ENCODE measurements at regions not wholly inside any gene's neighbourhood (a gene's known extent, or its start where the extent isn't known, plus 50 kb on each side); places are given as distances from the start of the nearest gene placed in this dataset.

- no peak for DNase-seq (ENCODE audit: low read depth)
- H3K4me3 ChIP-seq (ENCODE audit: low read depth, low read length) = no peak overlapping the region
- TF ChIP-seq, protein P1, sequence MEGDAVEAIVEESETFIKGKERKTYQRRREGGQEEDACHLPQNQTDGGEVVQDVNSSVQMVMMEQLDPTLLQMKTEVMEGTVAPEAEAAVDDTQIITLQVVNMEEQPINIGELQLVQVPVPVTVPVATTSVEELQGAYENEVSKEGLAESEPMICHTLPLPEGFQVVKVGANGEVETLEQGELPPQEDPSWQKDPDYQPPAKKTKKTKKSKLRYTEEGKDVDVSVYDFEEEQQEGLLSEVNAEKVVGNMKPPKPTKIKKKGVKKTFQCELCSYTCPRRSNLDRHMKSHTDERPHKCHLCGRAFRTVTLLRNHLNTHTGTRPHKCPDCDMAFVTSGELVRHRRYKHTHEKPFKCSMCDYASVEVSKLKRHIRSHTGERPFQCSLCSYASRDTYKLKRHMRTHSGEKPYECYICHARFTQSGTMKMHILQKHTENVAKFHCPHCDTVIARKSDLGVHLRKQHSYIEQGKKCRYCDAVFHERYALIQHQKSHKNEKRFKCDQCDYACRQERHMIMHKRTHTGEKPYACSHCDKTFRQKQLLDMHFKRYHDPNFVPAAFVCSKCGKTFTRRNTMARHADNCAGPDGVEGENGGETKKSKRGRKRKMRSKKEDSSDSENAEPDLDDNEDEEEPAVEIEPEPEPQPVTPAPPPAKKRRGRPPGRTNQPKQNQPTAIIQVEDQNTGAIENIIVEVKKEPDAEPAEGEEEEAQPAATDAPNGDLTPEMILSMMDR (IDR thresholded peaks at IDR 0.05; ENCODE audit: control insufficient read depth, extremely low read depth, insufficient read depth) = no peak
Observed at GRCh38 chr3:81894598-81894997, 133.2 kb upstream of the GBE1 start.

DNA sequence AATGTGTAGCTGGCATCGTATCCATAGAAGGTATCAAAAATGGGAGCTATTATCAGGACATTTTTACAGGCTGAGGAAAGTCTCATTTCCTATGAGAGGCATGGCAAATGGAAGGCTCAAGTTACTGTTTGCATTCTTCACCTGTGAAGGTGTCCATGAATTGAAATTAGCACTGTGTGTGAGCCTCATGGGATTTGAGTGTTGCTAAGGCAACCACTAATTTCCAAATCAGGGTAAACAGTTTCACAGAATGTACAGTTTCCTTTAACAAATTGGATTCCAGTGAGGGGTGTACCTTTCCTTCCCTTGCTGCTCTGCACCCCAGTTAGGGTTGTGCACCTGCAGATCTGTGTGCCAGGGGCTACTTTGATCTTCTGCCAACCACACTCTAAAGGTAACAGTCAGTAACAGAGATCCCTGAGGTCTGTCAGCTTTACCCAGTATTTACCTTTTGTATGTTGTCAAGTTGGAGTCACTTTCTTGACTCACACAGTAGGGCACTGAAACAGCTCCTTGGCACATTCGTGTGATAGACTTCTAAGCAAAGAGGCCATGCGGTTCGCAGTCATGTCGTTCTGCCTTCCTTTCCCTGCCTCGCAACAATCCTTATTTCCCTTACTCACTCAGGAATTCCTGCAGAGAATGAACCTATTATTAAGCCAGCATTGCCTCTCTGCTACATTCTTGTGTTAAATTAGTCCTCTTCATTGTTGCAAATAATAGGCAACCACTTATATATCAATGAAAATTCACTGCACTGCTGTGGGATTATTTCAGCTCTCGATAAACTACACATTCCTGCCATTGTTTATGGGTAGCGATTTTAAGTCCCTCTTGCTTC, 129.8 kb upstream of the GBE1 start:
- no peak for DNase-seq (ENCODE audit: low read depth)
- TF ChIP-seq, protein P1 (IDR thresholded peaks at IDR 0.05; ENCODE audit: control insufficient read depth, extremely low read depth, insufficient read depth) = no peak

DNA sequence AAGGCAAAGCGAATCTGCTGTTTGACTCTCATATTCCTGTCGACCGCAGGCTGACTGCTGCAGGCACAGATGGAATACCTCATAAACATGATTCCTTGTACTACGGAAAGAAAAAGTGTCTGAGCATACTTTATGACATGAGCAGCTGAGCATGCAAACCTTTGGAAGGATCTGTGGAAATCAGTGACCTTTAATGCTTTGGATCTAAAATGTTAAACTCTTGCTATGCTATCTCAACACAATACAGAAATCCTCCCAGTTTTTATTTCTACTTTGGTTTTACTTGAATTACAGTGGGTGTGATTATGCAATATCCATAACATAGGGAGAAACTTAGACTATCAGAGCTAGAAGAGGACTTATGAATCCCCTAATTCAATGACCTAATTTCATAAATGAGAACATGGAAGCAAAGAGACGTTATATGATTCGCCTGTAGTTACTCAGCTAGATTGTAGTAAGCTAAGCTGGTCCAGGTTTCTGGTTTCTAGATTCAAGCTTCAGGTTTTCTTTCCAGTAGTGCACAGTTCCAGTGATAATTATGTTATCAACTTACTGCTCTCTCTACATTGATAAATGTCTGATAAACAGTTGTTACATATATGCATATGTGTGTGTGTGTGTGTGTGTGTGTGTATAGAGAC, 127.6 kb upstream of the GBE1 start:
- no peak overlapping the region for H3K4me3 ChIP-seq (ENCODE audit: low read depth, low read length)
- TF ChIP-seq, protein P1 (IDR thresholded peaks at IDR 0.05; ENCODE audit: control insufficient read depth, extremely low read depth, insufficient read depth) = no peak
- no peak for DNase-seq (ENCODE audit: low read depth)

More for the DNA sequence above, 129.8 kb upstream of the GBE1 start:
- H3K4me3 ChIP-seq (ENCODE audit: low read depth, low read length) = no peak overlapping the region

DNA sequence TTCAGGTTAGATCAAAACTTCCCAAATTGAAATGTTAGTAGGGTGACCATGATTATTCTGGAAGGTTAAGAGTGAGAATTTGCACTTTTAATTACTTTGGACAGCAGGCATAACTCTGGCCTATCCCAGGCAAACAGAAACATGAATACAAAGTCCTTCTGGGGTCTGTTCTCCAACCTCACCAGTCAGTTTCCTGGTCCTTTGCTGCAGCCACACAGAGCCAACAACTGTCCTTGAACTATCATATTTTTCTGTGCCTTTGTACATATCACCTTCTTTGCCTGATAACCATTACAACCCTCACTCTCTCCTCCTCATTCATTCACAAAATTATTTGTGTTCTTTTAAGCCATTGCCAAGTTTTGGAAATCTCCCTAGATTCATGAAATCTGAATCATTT, 126.0 kb upstream of the GBE1 start:
- TF ChIP-seq, protein P1 (IDR thresholded peaks at IDR 0.05; ENCODE audit: control insufficient read depth, extremely low read depth, insufficient read depth) = no peak
- no peak for DNase-seq (ENCODE audit: low read depth)
- no peak overlapping the region for H3K4me3 ChIP-seq (ENCODE audit: low read depth, low read length)

- DNase-seq (ENCODE audit: low read depth) = no peak
- H3K4me3 ChIP-seq (ENCODE audit: low read depth, low read length) = no peak overlapping the region
- TF ChIP-seq, protein P1 (IDR thresholded peaks at IDR 0.05; ENCODE audit: control insufficient read depth, extremely low read depth, insufficient read depth) = no peak
Observed at GRCh38 chr3:81886081-81886480, 124.6 kb upstream of the GBE1 start.

- DNase-seq (ENCODE audit: low read depth) = no peak
- no peak overlapping the region for H3K4me3 ChIP-seq (ENCODE audit: low read depth, low read length)
- TF ChIP-seq, protein P1 (IDR thresholded peaks at IDR 0.05; ENCODE audit: control insufficient read depth, extremely low read depth, insufficient read depth) = no peak
Observed at GRCh38 chr3:81884791-81885190, 123.3 kb upstream of the GBE1 start.
